GM20000 (cell line): ENCODE measurements at regions not wholly inside any gene's neighbourhood (a gene's known extent, or its start where the extent isn't known, plus 50 kb on each side); places are given as distances from the start of the nearest gene placed in this dataset.
"Not testable (repeated sequence)": the region's sequence is repeated elsewhere in the genome, so short reads cannot be mapped to it uniquely, and the experiment has no call there.

Experiments
- DNase-seq: peaks from one replicate; pipeline ENCODE4 v3.0.0; 2012; ENCODE audit warnings: low spot score
- CTCF ChIP-seq: IDR thresholded peaks from 2 replicates; pipeline ENCODE4 v1.5.1; 2012; ENCODE audit warnings: mild to moderate bottlenecking, control low read depth; ENCODE audit errors: extremely low read depth, missing control alignments

DNA sequence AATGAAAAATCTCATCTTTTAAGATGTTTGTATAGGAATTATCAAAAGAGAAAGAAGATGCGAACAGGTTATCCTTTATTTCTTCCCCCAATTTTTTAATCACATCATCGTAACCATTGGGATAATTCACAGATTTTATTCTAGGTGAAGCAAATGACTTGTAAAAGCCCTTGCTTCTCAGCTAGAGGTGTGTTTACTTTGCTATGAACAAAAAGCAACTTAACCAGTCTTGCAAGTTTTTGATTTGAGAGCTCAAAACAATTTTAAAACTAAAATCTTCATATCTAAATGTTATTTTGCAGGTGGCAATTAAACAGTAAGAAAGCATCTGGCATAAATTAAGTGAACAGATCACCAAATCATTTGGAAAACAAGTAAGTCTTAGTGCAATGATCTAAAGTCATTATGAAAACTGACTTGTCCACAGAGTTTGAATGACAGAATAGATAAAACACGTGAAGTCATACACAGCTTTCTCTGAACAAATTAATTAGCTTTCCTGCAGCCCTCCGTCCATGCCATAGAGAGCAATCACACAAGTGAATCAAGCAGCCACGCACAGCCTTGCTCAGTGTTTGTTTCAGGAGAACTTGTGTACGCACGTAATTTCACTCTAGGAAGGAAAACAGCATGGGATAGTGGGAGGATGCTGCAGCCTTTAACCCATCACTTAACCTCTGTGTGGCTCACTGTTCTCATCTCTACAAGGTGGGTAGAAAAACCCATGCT is 85.0 kb upstream of the ZNF800 start:
- TF ChIP-seq CTCF: no peak
- DNase-seq: no peak

DNA sequence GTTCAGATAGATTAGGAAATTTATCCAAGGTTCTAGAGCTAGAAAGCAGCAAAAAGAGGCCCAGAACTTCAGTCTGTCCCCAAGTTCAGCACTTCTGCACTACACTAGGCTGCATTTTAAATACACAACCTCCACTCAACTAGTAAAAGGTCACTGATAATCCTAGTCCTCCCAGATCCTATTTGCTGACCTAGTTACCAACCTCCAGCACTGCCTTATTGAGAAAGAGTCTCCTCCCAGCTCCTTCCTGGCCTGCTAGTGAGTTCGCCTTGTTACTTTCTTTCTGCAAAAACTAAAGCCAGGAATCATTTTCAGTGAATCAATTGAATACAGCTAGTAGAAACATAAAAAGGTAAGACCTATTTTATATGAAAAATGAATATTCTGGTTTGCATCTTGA is 84.1 kb upstream of the ZNF800 start:
- DNase-seq: no peak
- TF ChIP-seq CTCF: no peak

DNA sequence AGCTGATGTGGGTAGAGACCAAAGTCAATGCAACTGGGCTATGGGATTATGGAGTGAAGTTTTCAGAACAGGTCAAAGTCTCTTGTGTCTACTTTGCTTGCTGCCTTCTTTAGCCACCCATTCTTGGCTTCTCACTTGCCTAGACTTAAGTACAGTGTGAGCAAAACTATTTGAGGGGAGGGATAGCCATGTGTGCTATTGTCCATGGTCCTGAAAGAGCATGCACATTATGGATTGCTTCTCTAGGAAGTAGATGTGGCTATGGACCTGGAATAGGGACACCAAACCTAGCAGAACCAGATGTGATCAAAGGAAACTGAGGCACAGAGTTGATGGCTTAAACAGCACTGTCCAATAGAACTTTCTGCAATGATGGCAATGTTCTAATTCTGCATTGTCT is 81.9 kb upstream of the ZNF800 start:
- TF ChIP-seq CTCF: no peak
- DNase-seq: no peak

- no peak for DNase-seq
Measured at GRCh38 chr7:127473409-127473808, 80.9 kb upstream of the ZNF800 start.

DNA sequence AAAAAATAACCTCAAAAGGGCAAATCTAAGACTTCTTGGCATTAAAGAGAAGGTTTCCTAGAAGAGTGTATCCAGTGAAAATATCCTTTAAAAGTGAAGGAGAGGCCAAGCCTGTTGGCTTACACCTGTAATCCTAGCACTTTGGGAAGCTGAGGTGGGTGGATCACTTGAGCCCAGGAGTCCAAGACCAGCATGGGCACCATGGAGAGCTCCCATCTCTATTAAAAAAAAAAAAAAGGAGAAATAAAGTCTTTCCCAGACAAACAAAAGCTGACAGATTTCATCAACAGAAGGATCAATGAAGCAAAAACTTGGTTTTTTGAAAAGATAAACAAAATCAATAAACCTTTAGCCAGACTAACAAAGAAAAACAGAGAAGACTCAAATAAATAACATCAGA is 67.6 kb upstream of the ZNF800 start:
- no peak for TF ChIP-seq CTCF
- DNase-seq: no peak

More at GRCh38 chr7:127473409-127473808, 80.9 kb upstream of the ZNF800 start:
- TF ChIP-seq CTCF: no peak

DNA sequence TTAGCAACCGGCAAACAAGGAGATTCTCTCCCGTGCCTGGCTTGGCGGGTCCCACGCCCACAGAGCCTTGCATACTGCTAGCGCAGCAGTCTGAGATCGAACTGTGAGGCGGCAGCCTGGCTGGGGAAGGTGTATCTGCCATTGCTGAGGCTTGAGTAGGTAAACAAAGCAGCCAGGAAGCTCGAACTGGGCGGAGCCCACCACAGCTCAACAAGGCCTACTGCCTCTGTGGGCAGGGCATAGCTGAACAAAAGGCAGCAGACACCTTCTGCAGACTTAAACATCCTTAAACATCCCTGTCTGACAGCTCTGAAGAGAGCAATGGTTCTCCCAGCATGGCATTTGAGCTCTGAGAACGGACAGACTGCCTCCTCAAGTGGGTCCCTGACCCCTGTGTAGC is 58.8 kb upstream of the ZNF800 start:
- not testable (repeated sequence) for DNase-seq

DNA sequence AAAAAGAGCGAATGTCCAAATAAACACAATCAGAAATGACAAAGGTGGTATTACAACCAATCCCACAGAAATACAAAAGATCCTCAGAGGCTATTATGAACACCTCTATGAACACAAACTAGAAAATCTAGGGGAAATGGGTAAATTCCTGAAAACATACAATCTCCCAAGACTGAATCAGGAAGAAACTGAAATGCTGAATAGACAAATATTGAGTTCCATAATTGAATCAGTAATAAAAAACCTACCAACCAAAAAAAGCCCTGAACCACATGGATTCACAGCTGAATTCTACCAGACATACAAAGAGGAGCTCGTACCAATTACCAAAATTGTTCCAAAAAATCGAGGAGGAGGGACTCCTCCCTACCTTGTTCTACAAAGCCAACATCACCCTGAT is 56.1 kb upstream of the ZNF800 start:
- DNase-seq: no peak
- no peak for TF ChIP-seq CTCF

GRCh38 chr7:127447326-127447945 is 54.9 kb upstream of the ZNF800 start:
- DNase-seq: peak; percentile 72
- peak; percentile 76 for TF ChIP-seq CTCF
